ENCODE measurements at regions not wholly inside any gene's neighbourhood (a gene's known extent, or its start where the extent isn't known, plus 50 kb on each side); places are given as distances from the start of the nearest gene placed in this dataset.

DNA sequence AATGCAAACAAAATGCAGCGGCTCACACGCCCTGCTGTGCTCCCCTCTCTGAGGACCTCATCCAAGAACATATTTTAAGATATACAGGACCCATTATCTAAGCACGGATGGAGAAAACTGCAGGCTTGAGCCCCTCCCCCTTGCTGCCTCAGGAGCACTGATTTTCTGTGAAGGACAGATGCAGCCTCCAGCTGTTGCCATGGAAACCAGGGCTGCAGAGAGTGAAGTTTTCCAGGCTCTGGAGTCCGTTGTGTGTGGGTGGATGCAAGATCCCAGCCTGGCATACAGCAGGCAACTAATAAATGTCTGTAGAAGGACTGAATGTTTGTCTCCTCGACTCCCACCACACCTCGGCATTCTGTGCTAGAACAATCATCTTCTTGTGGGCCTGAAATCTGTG is 105.6 kb upstream of the PEG3 start:
- TF ChIP-seq CTCF (IDR thresholded peaks at IDR 0.05; ENCODE audit: poor library complexity, severe bottlenecking) (no peak), EZH2 (IDR thresholded peaks at IDR 0.05; ENCODE audit: borderline replicate concordance, insufficient read depth, low read length, poor library complexity, severe bottlenecking) (no peak), EP300 (conservative IDR thresholded peaks at IDR 0.05; ENCODE audit: poor library complexity, severe bottlenecking) (peak; percentile 13), TAF1 (IDR thresholded peaks at IDR 0.05; ENCODE audit: low read depth) (no peak), RAD21 (conservative IDR thresholded peaks at IDR 0.05) (peak; percentile 47), POLR2AphosphoS5 (IDR thresholded peaks at IDR 0.05) (no peak)
